OCI-LY1 (cell line): ENCODE measurements at regions not wholly inside any gene's neighbourhood (a gene's known extent, or its start where the extent isn't known, plus 50 kb on each side); places are given as distances from the start of the nearest gene placed in this dataset.

Experiments used
- H2AFZ ChIP-seq: fragments of 200-600 bp; sonication (generic), shearing (Covaris generic); 2 replicates; pipeline ENCODE4 v1.6.0; 2014; ENCODE audit warnings: antibody characterized with exemption, mild to moderate bottlenecking, low read length
- H3F3A ChIP-seq: fragments of 200-600 bp; sonication (generic), shearing (Covaris generic); 2 replicates; pipeline ENCODE4 v1.6.0; 2014; ENCODE audit warnings: mild to moderate bottlenecking, antibody characterized with exemption, low read length, moderate library complexity; ENCODE audit not compliant: insufficient read depth
- H3K27ac ChIP-seq: fragments of 200-600 bp; sonication (generic); 2 replicates; pipeline ENCODE4 v1.5.1; 2014; ENCODE audit warnings: low read length, mixed run types, mild to moderate bottlenecking, low read depth; ENCODE audit not compliant: poor library complexity, severe bottlenecking
- H3K27me3 ChIP-seq: fragments of 200-600 bp; sonication (generic); 2 replicates; pipeline ENCODE4 v1.6.0; 2014; ENCODE audit warnings: antibody characterized with exemption, mild to moderate bottlenecking, low read length, moderate library complexity; ENCODE audit not compliant: insufficient read depth
- H3K36me3 ChIP-seq: fragments of 200-600 bp; sonication (generic); 2 replicates; pipeline ENCODE4 v1.6.1; 2014; ENCODE audit warnings: mild to moderate bottlenecking, antibody characterized with exemption, low read length, moderate library complexity, mixed read lengths; ENCODE audit not compliant: insufficient read depth
- H3K4me1 ChIP-seq: fragments of 200-600 bp; sonication (generic); 2 replicates; pipeline ENCODE4 v1.5.1; 2014; ENCODE audit warnings: mild to moderate bottlenecking, low read length, moderate library complexity; ENCODE audit not compliant: insufficient read depth, severe bottlenecking
- H3K4me2 ChIP-seq: fragments of 200-600 bp; sonication (generic), shearing (Covaris generic); 2 replicates; pipeline ENCODE4 v1.6.1; 2014; ENCODE audit warnings: low read length
- H3K4me3 ChIP-seq: fragments of 200-600 bp; sonication (generic); 2 replicates; pipeline ENCODE4 v1.5.1; 2014; ENCODE audit warnings: low read length, low read depth, mild to moderate bottlenecking, mixed read lengths; ENCODE audit not compliant: poor library complexity, severe bottlenecking
- H3K79me2 ChIP-seq: fragments of 200-600 bp; shearing (Covaris generic); 2 replicates; pipeline ENCODE4 v1.6.1; 2016; ENCODE audit warnings: mixed run types, low read length, mixed read lengths; ENCODE audit not compliant: insufficient read depth
- H3K9ac ChIP-seq: fragments of 200-600 bp; sonication (generic), shearing (Covaris generic); 2 replicates; pipeline ENCODE4 v1.6.1; 2014; ENCODE audit warnings: mild to moderate bottlenecking, low read length, mixed read lengths
- H3K9me2 ChIP-seq: fragments of 200-600 bp; sonication (generic), shearing (Covaris generic); 2 replicates; pipeline ENCODE4 v1.6.1; 2014; ENCODE audit warnings: low read depth, mild to moderate bottlenecking, low read length, mixed read lengths
- H3K9me3 ChIP-seq: fragments of 200-600 bp; shearing (Covaris generic); 2 replicates; pipeline ENCODE4 v1.6.1; 2014; ENCODE audit warnings: low read length, mixed read lengths
- H4K20me1 ChIP-seq: fragments of 200-600 bp; sonication (generic), shearing (Covaris generic); 2 replicates; pipeline ENCODE4 v1.6.0; 2016; ENCODE audit warnings: mild to moderate bottlenecking, low read length; ENCODE audit not compliant: insufficient read depth
- CTCF ChIP-seq: fragments of 200-600 bp; sonication (generic), shearing (Covaris generic); IDR thresholded peaks from 2 replicates; pipeline ENCODE4 v1.5.1; 2017; ENCODE audit warnings: mild to moderate bottlenecking, antibody characterized with exemption, low read length, moderate library complexity, mixed read lengths
- EZH2 ChIP-seq: fragments of 200-600 bp; sonication (generic), shearing (Covaris generic); IDR thresholded peaks from 2 replicates; pipeline ENCODE4 v1.8.0; 2017; ENCODE audit warnings: borderline replicate concordance, mixed run types, mild to moderate bottlenecking, antibody characterized with exemption, low read length, moderate library complexity, mixed read lengths

- Histone ChIP-seq H3K27ac (no peak overlapping the region), H3K9me2 (no peaks in the 10 kb centered on the region), H3K79me2 (no peaks in the 10 kb centered on the region), H3K9ac (no peak overlapping the region), H3K4me2 (no peak overlapping the region), H2AFZ (no peak overlapping the region), H4K20me1 (no peaks in the 10 kb centered on the region), H3K4me3 (no peak overlapping the region), H3K36me3 (no peaks in the 10 kb centered on the region), H3K27me3 (no peaks in the 10 kb centered on the region), H3K9me3 (no peaks in the 10 kb centered on the region), H3F3A (no peaks in the 10 kb centered on the region), H3K4me1 (peaks cover 9% of the 10 kb centered on the region)
- no peak for TF ChIP-seq EZH2
- no peak for TF ChIP-seq CTCF
Observed at GRCh38 chr7:41886262-41886900, 183.5 kb upstream of the INHBA start.

- H3K27ac ChIP-seq, result no peak overlapping the region
- no peaks in the 10 kb centered on the region for H3K79me2 ChIP-seq
- peaks cover 10% of the 10 kb centered on the region for H3K4me1 ChIP-seq
- no peak overlapping the region for H3K4me2 ChIP-seq
- TF ChIP-seq CTCF, result no peak
- no peak for TF ChIP-seq EZH2
- H2AFZ ChIP-seq, result no peak overlapping the region
- no peak overlapping the region for H3K4me3 ChIP-seq
- no peaks in the 10 kb centered on the region for H3K36me3 ChIP-seq
- H3K27me3 ChIP-seq, result no peaks in the 10 kb centered on the region
- H4K20me1 ChIP-seq, result no peaks in the 10 kb centered on the region
- no peaks in the 10 kb centered on the region for H3F3A ChIP-seq
- no peaks in the 10 kb centered on the region for H3K9me2 ChIP-seq
- H3K9ac ChIP-seq, result no peak overlapping the region
- no peaks in the 10 kb centered on the region for H3K9me3 ChIP-seq
Observed at GRCh38 chr7:41885748-41886147, 182.9 kb upstream of the INHBA start.

- no peak overlapping the region for H2AFZ ChIP-seq
- H3K27me3 ChIP-seq, result no peaks in the 10 kb centered on the region
Observed at GRCh38 chr7:41885078-41885477, 182.2 kb upstream of the INHBA start.

More at GRCh38 chr7:41885078-41885477, 182.2 kb upstream of the INHBA start:
- H3F3A ChIP-seq, result no peaks in the 10 kb centered on the region
- no peak overlapping the region for H3K9ac ChIP-seq
- TF ChIP-seq CTCF (no peak), EZH2 (no peak)
- no peak overlapping the region for H3K4me3 ChIP-seq
- no peaks in the 10 kb centered on the region for H3K9me2 ChIP-seq
- peaks cover 10% of the 10 kb centered on the region for H3K4me1 ChIP-seq
- H3K27ac ChIP-seq, result no peak overlapping the region
- no peaks in the 10 kb centered on the region for H3K9me3 ChIP-seq
- no peak overlapping the region for H3K4me2 ChIP-seq
- no peaks in the 10 kb centered on the region for H4K20me1 ChIP-seq
- H3K36me3 ChIP-seq, result no peaks in the 10 kb centered on the region
- no peaks in the 10 kb centered on the region for H3K79me2 ChIP-seq
